Parathyroid adenoma (tissue), 2 donors: ENCODE measurements at regions not wholly inside any gene's neighbourhood (a gene's known extent, or its start where the extent isn't known, plus 50 kb on each side); places are given as distances from the start of the nearest gene placed in this dataset.

Source experiments
- H2AFZ ChIP-seq: fragments of 300-600 bp; sonication (generic); one replicate; pipeline ENCODE4 v1.7.0; 2017; ENCODE audit warnings: antibody characterized with exemption, mild to moderate bottlenecking
- H3K27ac ChIP-seq: fragments of 300-600 bp; sonication (generic); one replicate; pipeline ENCODE4 v1.7.0; 2017
- H3K27me3 ChIP-seq: fragments of 300-600 bp; sonication (generic); one replicate; pipeline ENCODE4 v1.7.0; 2017; ENCODE audit warnings: low read length; ENCODE audit not compliant: control insufficient read depth, insufficient read depth
- H3K36me3 ChIP-seq: fragments of 300-600 bp; sonication (generic); one replicate; pipeline ENCODE4 v1.7.0; 2017; ENCODE audit warnings: low read length; ENCODE audit not compliant: control insufficient read depth, insufficient read depth
- H3K4me1 ChIP-seq: fragments of 300-600 bp; sonication (generic); one replicate; pipeline ENCODE4 v1.7.0; 2017; ENCODE audit warnings: control low read depth
- H3K4me2 ChIP-seq: fragments of 300-600 bp; sonication (generic); one replicate; pipeline ENCODE4 v1.7.0; 2017; ENCODE audit warnings: low read length
- H3K4me3 ChIP-seq: fragments of 300-600 bp; sonication (generic); one replicate; pipeline ENCODE4 v1.7.0; 2017; ENCODE audit warnings: low read depth, low read length
- H3K79me2 ChIP-seq: fragments of 300-600 bp; sonication (generic); one replicate; pipeline ENCODE4 v1.7.0; 2017; ENCODE audit warnings: control low read depth
- H3K9ac ChIP-seq: fragments of 300-600 bp; sonication (generic); one replicate; pipeline ENCODE4 v1.7.0; 2017; ENCODE audit warnings: mild to moderate bottlenecking
- H3K9me3 ChIP-seq: fragments of 300-600 bp; sonication (generic); one replicate; pipeline ENCODE4 v1.7.0; 2017; ENCODE audit warnings: low read length; ENCODE audit not compliant: control insufficient read depth
- CTCF ChIP-seq: fragments of 300-600 bp; sonication (generic); IDR thresholded peaks from one replicate; pipeline ENCODE4 v1.7.0; 2017; ENCODE audit warnings: antibody characterized with exemption, mild to moderate bottlenecking
- donor health status: primary hyperparathyroidism.

GRCh38 chr6:8943073-8943472, 507.7 kb upstream of the SLC35B3 start:
- Histone ChIP-seq H3K36me3 (no peaks in the 10 kb centered on the region), H3K79me2 (no peaks in the 10 kb centered on the region), H3K9me3 (no peaks in the 10 kb centered on the region), H3K4me1 (no peaks in the 10 kb centered on the region), H3K27me3 (no peaks in the 10 kb centered on the region), H3K4me2 (no peak overlapping the region), H3K27ac (no peak overlapping the region), H3K9ac (no peak overlapping the region), H3K4me3 (no peak overlapping the region), H2AFZ (no peak overlapping the region)
- TF ChIP-seq CTCF = no peak

- no peak overlapping the region for H3K4me3 ChIP-seq
- no peak overlapping the region for H2AFZ ChIP-seq
- H3K4me1 ChIP-seq = no peaks in the 10 kb centered on the region
- no peaks in the 10 kb centered on the region for H3K36me3 ChIP-seq
- no peaks in the 10 kb centered on the region for H3K79me2 ChIP-seq
- no peaks in the 10 kb centered on the region for H3K9me3 ChIP-seq
- H3K27me3 ChIP-seq = no peaks in the 10 kb centered on the region
- H3K27ac ChIP-seq = no peak overlapping the region
- H3K9ac ChIP-seq = no peak overlapping the region
- no peak overlapping the region for H3K4me2 ChIP-seq
- no peak for TF ChIP-seq CTCF
These were observed 506.2 kb upstream of the SLC35B3 start for GRCh38 chr6:8941577-8941976.

GRCh38 chr6:8940356-8940755, 505.0 kb upstream of the SLC35B3 start:
- H3K9ac ChIP-seq = no peak overlapping the region
- no peak overlapping the region for H3K4me3 ChIP-seq
- no peaks in the 10 kb centered on the region for H3K4me1 ChIP-seq
- no peak overlapping the region for H2AFZ ChIP-seq
- no peaks in the 10 kb centered on the region for H3K79me2 ChIP-seq
- H3K9me3 ChIP-seq = no peaks in the 10 kb centered on the region
- no peak overlapping the region for H3K27ac ChIP-seq
- H3K36me3 ChIP-seq = no peaks in the 10 kb centered on the region
- TF ChIP-seq CTCF = no peak
- no peak overlapping the region for H3K4me2 ChIP-seq
- H3K27me3 ChIP-seq = no peaks in the 10 kb centered on the region

- no peak overlapping the region for H3K4me3 ChIP-seq
- no peak for TF ChIP-seq CTCF
These were observed 504.3 kb upstream of the SLC35B3 start for GRCh38 chr6:8939615-8940014.

GRCh38 chr6:8934318-8934717, 499.0 kb upstream of the SLC35B3 start:
- H3K4me3 ChIP-seq = no peak overlapping the region
- no peak overlapping the region for H3K27ac ChIP-seq
- H3K4me1 ChIP-seq = no peaks in the 10 kb centered on the region
- no peak overlapping the region for H3K9ac ChIP-seq
- no peaks in the 10 kb centered on the region for H3K36me3 ChIP-seq
- TF ChIP-seq CTCF = no peak
- no peaks in the 10 kb centered on the region for H3K27me3 ChIP-seq
- no peaks in the 10 kb centered on the region for H3K79me2 ChIP-seq
- no peak overlapping the region for H2AFZ ChIP-seq
- H3K4me2 ChIP-seq = no peak overlapping the region
- no peaks in the 10 kb centered on the region for H3K9me3 ChIP-seq

More at GRCh38 chr6:8939615-8940014, 504.3 kb upstream of the SLC35B3 start:
- H3K9ac ChIP-seq = no peak overlapping the region
- H3K27me3 ChIP-seq = no peaks in the 10 kb centered on the region
- H3K36me3 ChIP-seq = no peaks in the 10 kb centered on the region
- H3K27ac ChIP-seq = no peak overlapping the region
- H2AFZ ChIP-seq = no peak overlapping the region
- H3K4me2 ChIP-seq = no peak overlapping the region
- no peaks in the 10 kb centered on the region for H3K79me2 ChIP-seq
- no peaks in the 10 kb centered on the region for H3K9me3 ChIP-seq
- H3K4me1 ChIP-seq = no peaks in the 10 kb centered on the region
